Endothelial cell of umbilical vein (primary cell): ENCODE measurements at regions not wholly inside any gene's neighbourhood (a gene's known extent, or its start where the extent isn't known, plus 50 kb on each side); places are given as distances from the start of the nearest gene placed in this dataset.

Experiments used
- BruUV-seq: library from RNA; stranded (reverse); fragments of 400-500 nt; replicated peaks from 2 replicates; lab custom pipeline; 2021; lab: Mats Ljungman, UMichigan
- CTCF ChIA-PET: fragments of 300-600, 350-600 bp; sonication (Branson Sonifier 250); formaldehyde crosslinking; loops from one replicate; lab custom pipeline; 2021; ENCODE audit warnings: antibody characterized with exemption, inconsistent platforms; lab: Charles Lee
- POLR2A ChIA-PET: fragments of 300-600, 350-600 bp; sonication (Branson Sonifier 250); formaldehyde crosslinking; loops from one replicate; lab custom pipeline; 2021; ENCODE audit warnings: antibody characterized with exemption, inconsistent platforms; lab: Charles Lee
- DNase-seq: peaks from one replicate; pipeline ENCODE4 v3.0.0-alpha.2; 2011; ENCODE audit warnings: low read depth, low spot score
- FAIRE-seq: peaks from 2 replicates; lab custom pipeline; 2011; peaks lifted over from hg19 to GRCh38; lab: Jason Lieb, UNC
- H2AFZ ChIP-seq: 2 replicates; pipeline ENCODE4 v1.6.0; 2012; ENCODE audit warnings: low read depth, low read length, control low read depth, inconsistent platforms
- H3K27ac ChIP-seq: 2 replicates; pipeline ENCODE4 v1.5.1; 2011; ENCODE audit warnings: low read depth, mild to moderate bottlenecking, control low read depth, low read length, moderate library complexity; ENCODE audit not compliant: insufficient read depth
- H3K27me3 ChIP-seq, 2 experiments: 2 replicates each; pipeline versions ENCODE4 v1.6.0 to v1.6.1; 2011; ENCODE audit warnings: low read length in 2 of 2, mixed read lengths in 1 of 2; ENCODE audit not compliant: control insufficient read depth in 2 of 2, insufficient read depth in 2 of 2
- H3K36me3 ChIP-seq, 2 experiments: 2 replicates in 1 of 2; 3 replicates in 1 of 2; pipeline ENCODE4 v1.5.1; 2011; ENCODE audit warnings: low read length in 2 of 2, mild to moderate bottlenecking in 1 of 2, moderate library complexity in 1 of 2; ENCODE audit not compliant: control insufficient read depth in 2 of 2, insufficient read depth in 2 of 2; ENCODE audit errors: extremely low read depth in 1 of 2
- H3K4me1 ChIP-seq: 3 replicates; pipeline ENCODE4 v1.5.1; 2011; ENCODE audit warnings: mild to moderate bottlenecking, low read length; ENCODE audit not compliant: control insufficient read depth, insufficient read depth; ENCODE audit errors: extremely low read depth
- H3K4me2 ChIP-seq: 2 replicates; pipeline ENCODE4 v1.6.1; 2011; ENCODE audit warnings: low read length, control low read depth, mixed read lengths; ENCODE audit not compliant: insufficient read depth
- H3K4me3 ChIP-seq, 3 experiments: fragments of 200-600 bp in 1 of 3; sonication (generic), shearing (Covaris generic) in 1 of 3; replicated peaks in 1 of 3; 2 replicates each; pipeline ENCODE4 v1.5.1; 2011 to 2016; ENCODE audit warnings: control low read depth in 3 of 3, low read length in 3 of 3, mild to moderate bottlenecking in 2 of 3, inconsistent platforms in 1 of 3, low read depth in 1 of 3, moderate library complexity in 1 of 3; ENCODE audit not compliant: insufficient read depth in 1 of 3
- H3K79me2 ChIP-seq: 2 replicates; pipeline ENCODE4 v1.6.0; 2012; ENCODE audit warnings: low read length, inconsistent platforms; ENCODE audit not compliant: control insufficient read depth, insufficient read depth
- H3K9ac ChIP-seq: replicated peaks from 2 replicates; pipeline ENCODE3; 2011; ENCODE audit warnings: low read length, control low read depth; ENCODE audit not compliant: insufficient read depth; ENCODE audit errors: extremely low read depth
- H3K9me1 ChIP-seq: replicated peaks from 3 replicates; pipeline ENCODE4 v1.6.0; 2011; ENCODE audit warnings: mild to moderate bottlenecking, low read length; ENCODE audit not compliant: control insufficient read depth, insufficient read depth; ENCODE audit errors: extremely low read depth
- H3K9me3 ChIP-seq: replicated peaks from 2 replicates; pipeline ENCODE4 v1.5.1; 2012; ENCODE audit warnings: low read length, inconsistent platforms; ENCODE audit not compliant: control insufficient read depth, insufficient read depth
- H4K20me1 ChIP-seq: replicated peaks from 2 replicates; pipeline ENCODE3; 2011; ENCODE audit warnings: mild to moderate bottlenecking, low read length; ENCODE audit not compliant: control insufficient read depth, insufficient read depth; ENCODE audit errors: extremely low read depth
- EZH2 ChIP-seq: IDR thresholded peaks from 2 replicates; pipeline ENCODE4 v1.6.1; 2012; ENCODE audit warnings: borderline replicate concordance, low read depth, mild to moderate bottlenecking, moderate library complexity, low read length, inconsistent platforms; ENCODE audit not compliant: severe bottlenecking
- FOS ChIP-seq: IDR thresholded peaks from 2 replicates; pipeline ENCODE4 v1.6.1; 2011; ENCODE audit warnings: mild to moderate bottlenecking, low read length, moderate library complexity, borderline replicate concordance; ENCODE audit not compliant: insufficient read depth
- GATA2 ChIP-seq: IDR thresholded peaks from 2 replicates; pipeline ENCODE4 v1.7.0; 2011; ENCODE audit warnings: low read depth, mild to moderate bottlenecking, moderate library complexity, mixed read lengths, low read length; ENCODE audit not compliant: insufficient read length, insufficient read depth
- JUN ChIP-seq: IDR thresholded peaks from 2 replicates; pipeline ENCODE4 v1.6.1; 2011; ENCODE audit warnings: borderline replicate concordance, low read depth; ENCODE audit not compliant: insufficient read length, insufficient read depth
- MYC ChIP-seq: IDR thresholded peaks from one replicate; pipeline ENCODE4 v1.6.1; 2011; ENCODE audit warnings: mild to moderate bottlenecking, low read depth, low read length
- POLR2A ChIP-seq: IDR thresholded peaks from 2 replicates; pipeline ENCODE4 v1.6.1; 2012; ENCODE audit warnings: low read depth, mild to moderate bottlenecking, control low read depth, low read length
- POLR2AphosphoS5 ChIP-seq: IDR thresholded peaks from 2 replicates; pipeline ENCODE4 v1.6.1; 2012; ENCODE audit warnings: low read depth, mild to moderate bottlenecking, control low read depth, low read length, moderate library complexity; ENCODE audit not compliant: insufficient read depth
- dilution Hi-C: fragments of 300-500 bp; cut with MboI; formaldehyde crosslinking; loops from one replicate; pipeline ENCODE4 v1.15.0; 2019; ENCODE audit warnings: low sequenced_read_pairs; ENCODE audit not compliant: extremely low pct_ligation_motif_present
- intact Hi-C: fragments of 100-400 bp; cut with micrococcal nuclease; formaldehyde crosslinking; loops from one replicate; pipeline ENCODE4 v1.10.0; 2022
- TF ChIP-seq, protein P1 (sequence below): IDR thresholded peaks from 2 replicates; pipeline ENCODE4 v1.6.1; 2011; ENCODE audit not compliant: insufficient read depth, insufficient read length
- TF ChIP-seq, protein P2 (sequence below), 2 donors: IDR thresholded peaks; 1 replicate in 1 of 2; 2 replicates in 1 of 2; pipeline ENCODE4 v1.5.1; 2011; ENCODE audit warnings: low read length in 2 of 2, mild to moderate bottlenecking in 2 of 2, moderate library complexity in 2 of 2, control low read depth in 1 of 2, inconsistent platforms in 1 of 2, low read depth in 1 of 2; ENCODE audit not compliant: insufficient read depth in 1 of 2; ENCODE audit errors: extremely low read depth in 1 of 2

DNA sequence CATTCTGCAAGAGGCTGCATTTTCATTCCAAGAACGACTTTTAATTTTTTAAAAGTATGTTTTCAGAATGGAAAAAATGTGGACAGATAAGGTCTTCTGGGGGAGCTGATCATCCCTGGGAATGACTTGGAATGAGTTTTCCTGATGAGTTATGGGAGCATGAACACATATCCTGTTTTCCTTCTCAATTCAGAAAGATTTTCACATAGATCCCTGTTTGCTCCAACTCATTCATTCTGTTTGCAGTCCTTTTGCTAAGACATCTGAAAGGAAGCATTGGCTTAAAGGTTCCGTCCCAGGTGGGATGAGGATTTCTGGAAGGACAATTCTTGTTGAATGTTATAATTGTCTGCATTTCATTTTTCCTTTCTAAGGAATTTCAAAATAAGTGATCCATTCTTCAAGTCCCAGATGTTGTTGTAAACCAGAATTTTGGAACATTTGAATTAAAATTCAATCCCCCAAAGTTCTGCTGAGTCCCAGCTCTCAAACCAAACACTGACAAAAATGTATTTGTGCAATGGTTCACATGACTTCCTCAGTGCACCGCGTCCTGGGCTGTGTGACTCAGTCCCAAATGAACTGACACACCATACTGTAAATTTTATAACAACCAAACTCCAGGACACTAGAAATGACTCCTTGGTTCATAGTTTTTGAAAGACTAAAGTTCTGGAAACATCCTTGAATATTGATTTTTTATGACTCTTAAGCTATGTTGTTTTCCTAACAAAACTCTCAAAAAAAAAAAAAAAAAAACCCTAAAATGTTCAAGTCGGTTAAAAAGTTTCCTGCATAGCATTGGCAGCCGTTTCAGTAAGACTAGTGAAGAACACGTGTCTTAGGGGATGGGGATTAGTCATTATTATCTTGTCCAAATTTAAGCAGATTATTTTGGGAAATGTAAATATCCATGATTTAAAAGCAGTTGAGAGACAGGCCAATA lies 281.8 kb upstream of the TCF4 start:
- FAIRE-seq (no peak), DNase-seq (peak; percentile 47)
- Histone ChIP-seq H4K20me1 (no peaks in the 10 kb centered on the region), H3K79me2 (no peaks in the 10 kb centered on the region), H3K4me2 (no peak overlapping the region), H3K27me3 (no peaks in the 10 kb centered on the region), H3K4me3 (no peak overlapping the region), H3K27ac (no peak overlapping the region), H3K9me1 (no peaks in the 10 kb centered on the region), H3K9ac (no peak overlapping the region), H3K9me3 (no peaks in the 10 kb centered on the region), H3K36me3 (no peaks in the 10 kb centered on the region), H2AFZ (no peak overlapping the region), H3K4me1 (peaks cover 4% of the 10 kb centered on the region)
- POLR2A ChIA-PET = no interaction called here
- intact Hi-C loops = loop anchor here (10.0 kb wide), 4 partner anchors 115 to 705 kb away; no protein-coding TSS in a partner anchor
- CTCF ChIA-PET = interaction anchor here (0.8 to 1.6 kb wide), 2 partner anchors 24 to 513 kb away, joined by 3 read pairs; no protein-coding TSS in a partner anchor
- no TSS peak for BruUV-seq
- TF ChIP-seq GATA2 (no peak), FOS (no peak), MYC (no peak), EZH2 (no peak), JUN (no peak), POLR2AphosphoS5 (no peak), POLR2A (no peak)
- TF ChIP-seq, protein P1, sequence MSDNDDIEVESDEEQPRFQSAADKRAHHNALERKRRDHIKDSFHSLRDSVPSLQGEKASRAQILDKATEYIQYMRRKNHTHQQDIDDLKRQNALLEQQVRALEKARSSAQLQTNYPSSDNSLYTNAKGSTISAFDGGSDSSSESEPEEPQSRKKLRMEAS = no peak
- TF ChIP-seq, protein P2, sequence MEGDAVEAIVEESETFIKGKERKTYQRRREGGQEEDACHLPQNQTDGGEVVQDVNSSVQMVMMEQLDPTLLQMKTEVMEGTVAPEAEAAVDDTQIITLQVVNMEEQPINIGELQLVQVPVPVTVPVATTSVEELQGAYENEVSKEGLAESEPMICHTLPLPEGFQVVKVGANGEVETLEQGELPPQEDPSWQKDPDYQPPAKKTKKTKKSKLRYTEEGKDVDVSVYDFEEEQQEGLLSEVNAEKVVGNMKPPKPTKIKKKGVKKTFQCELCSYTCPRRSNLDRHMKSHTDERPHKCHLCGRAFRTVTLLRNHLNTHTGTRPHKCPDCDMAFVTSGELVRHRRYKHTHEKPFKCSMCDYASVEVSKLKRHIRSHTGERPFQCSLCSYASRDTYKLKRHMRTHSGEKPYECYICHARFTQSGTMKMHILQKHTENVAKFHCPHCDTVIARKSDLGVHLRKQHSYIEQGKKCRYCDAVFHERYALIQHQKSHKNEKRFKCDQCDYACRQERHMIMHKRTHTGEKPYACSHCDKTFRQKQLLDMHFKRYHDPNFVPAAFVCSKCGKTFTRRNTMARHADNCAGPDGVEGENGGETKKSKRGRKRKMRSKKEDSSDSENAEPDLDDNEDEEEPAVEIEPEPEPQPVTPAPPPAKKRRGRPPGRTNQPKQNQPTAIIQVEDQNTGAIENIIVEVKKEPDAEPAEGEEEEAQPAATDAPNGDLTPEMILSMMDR (IDR thresholded peaks at IDR 0.05; ENCODE audit: extremely low read depth in 1 of 2, insufficient read depth in 1 of 2, low read depth in 1 of 2, low read length in 2 of 2) = no peak
- dilution Hi-C loops = no loop called here
